ENCODE measurements at regions not wholly inside any gene's neighbourhood (a gene's known extent, or its start where the extent isn't known, plus 50 kb on each side); places are given as distances from the start of the nearest gene placed in this dataset.
"Not testable (repeated sequence)": the region's sequence is repeated elsewhere in the genome, so short reads cannot be mapped to it uniquely, and the experiment has no call there.

DNA sequence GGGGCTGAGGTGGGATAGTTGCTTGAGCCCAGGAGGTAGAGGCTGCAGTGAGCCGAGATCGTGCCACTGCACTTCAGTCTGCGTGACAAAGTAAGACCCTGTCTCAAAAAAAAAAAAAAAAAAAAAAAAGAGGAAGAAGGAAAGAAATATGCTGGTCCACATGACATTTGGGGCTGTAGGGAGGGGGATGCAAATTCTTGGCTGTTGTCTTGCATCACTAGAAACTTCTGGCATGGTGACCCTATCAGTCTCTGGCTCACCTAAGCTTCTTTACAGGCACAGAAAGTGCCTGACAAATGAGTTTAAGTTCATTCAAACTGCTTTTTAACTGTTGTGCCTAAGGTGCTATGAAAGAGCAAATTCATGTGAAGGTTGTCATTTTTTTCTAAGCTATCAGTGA lies 93.5 kb downstream of the NBPF8 start:
- not testable (repeated sequence) for TF ChIP-seq POLR2A, EP300, POLR2AphosphoS5 (IDR thresholded peaks at IDR 0.05)
- TF ChIP-seq, protein P1, sequence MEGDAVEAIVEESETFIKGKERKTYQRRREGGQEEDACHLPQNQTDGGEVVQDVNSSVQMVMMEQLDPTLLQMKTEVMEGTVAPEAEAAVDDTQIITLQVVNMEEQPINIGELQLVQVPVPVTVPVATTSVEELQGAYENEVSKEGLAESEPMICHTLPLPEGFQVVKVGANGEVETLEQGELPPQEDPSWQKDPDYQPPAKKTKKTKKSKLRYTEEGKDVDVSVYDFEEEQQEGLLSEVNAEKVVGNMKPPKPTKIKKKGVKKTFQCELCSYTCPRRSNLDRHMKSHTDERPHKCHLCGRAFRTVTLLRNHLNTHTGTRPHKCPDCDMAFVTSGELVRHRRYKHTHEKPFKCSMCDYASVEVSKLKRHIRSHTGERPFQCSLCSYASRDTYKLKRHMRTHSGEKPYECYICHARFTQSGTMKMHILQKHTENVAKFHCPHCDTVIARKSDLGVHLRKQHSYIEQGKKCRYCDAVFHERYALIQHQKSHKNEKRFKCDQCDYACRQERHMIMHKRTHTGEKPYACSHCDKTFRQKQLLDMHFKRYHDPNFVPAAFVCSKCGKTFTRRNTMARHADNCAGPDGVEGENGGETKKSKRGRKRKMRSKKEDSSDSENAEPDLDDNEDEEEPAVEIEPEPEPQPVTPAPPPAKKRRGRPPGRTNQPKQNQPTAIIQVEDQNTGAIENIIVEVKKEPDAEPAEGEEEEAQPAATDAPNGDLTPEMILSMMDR (IDR thresholded peaks at IDR 0.05), result not testable (repeated sequence)

Measured in stomach (tissue), 4 donors.